ENCODE measurements at regions not wholly inside any gene's neighbourhood (a gene's known extent, or its start where the extent isn't known, plus 50 kb on each side); places are given as distances from the start of the nearest gene placed in this dataset.

GRCh38 chr2:172230332-172230888, 127.7 kb upstream of the DLX2 start:
- no peak for DNase-seq (ENCODE audit: low read depth in 3 of 3, low spot score in 1 of 3)

- no peak for DNase-seq (ENCODE audit: low read depth in 3 of 3, low spot score in 1 of 3)
Measured at GRCh38 chr2:172230889-172231401, 128.2 kb upstream of the DLX2 start.

GRCh38 chr2:172231508-172231907, 128.8 kb upstream of the DLX2 start:
- DNase-seq (ENCODE audit: low read depth in 3 of 3, low spot score in 1 of 3): no peak

GRCh38 chr2:172232708-172233396, 130.2 kb upstream of the DLX2 start:
- DNase-seq (ENCODE audit: low read depth in 3 of 3, low spot score in 1 of 3): no peak

- DNase-seq (ENCODE audit: low read depth in 3 of 3, low spot score in 1 of 3): no peak
Measured at GRCh38 chr2:172233987-172234715, 131.5 kb upstream of the DLX2 start.

- no peak for DNase-seq (ENCODE audit: low read depth in 3 of 3, low spot score in 1 of 3)
Measured at GRCh38 chr2:172234716-172235691, 132.3 kb upstream of the DLX2 start.

- no peak for DNase-seq (ENCODE audit: low read depth in 3 of 3, low spot score in 1 of 3)
Measured at GRCh38 chr2:172239944-172240590, 137.4 kb upstream of the DLX2 start.

GRCh38 chr2:172241222-172241621, 138.5 kb upstream of the DLX2 start:
- DNase-seq (ENCODE audit: low read depth in 3 of 3, low spot score in 1 of 3): no peak

GRCh38 chr2:172242471-172242870, 139.8 kb upstream of the DLX2 start:
- no peak for DNase-seq (ENCODE audit: low read depth in 3 of 3, low spot score in 1 of 3)

- DNase-seq (ENCODE audit: low read depth in 3 of 3, low spot score in 1 of 3): no peak
Measured at GRCh38 chr2:172242961-172243360, 140.3 kb upstream of the DLX2 start.

- DNase-seq (ENCODE audit: low read depth in 3 of 3, low spot score in 1 of 3): no peak
Measured at GRCh38 chr2:172244419-172245130, 141.9 kb upstream of the DLX2 start.

- DNase-seq (ENCODE audit: low read depth in 3 of 3, low spot score in 1 of 3): no peak
Measured at GRCh38 chr2:172246649-172247048, 143.9 kb upstream of the DLX2 start.

GRCh38 chr2:172247203-172247602, 144.5 kb upstream of the DLX2 start:
- DNase-seq (ENCODE audit: low read depth in 3 of 3, low spot score in 1 of 3): no peak

GRCh38 chr2:172248381-172248780, 145.7 kb upstream of the DLX2 start:
- DNase-seq (ENCODE audit: low read depth in 3 of 3, low spot score in 1 of 3): no peak

GRCh38 chr2:172248785-172249187, 146.1 kb upstream of the DLX2 start:
- no peak for DNase-seq (ENCODE audit: low read depth in 3 of 3, low spot score in 1 of 3)

- no peak for DNase-seq (ENCODE audit: low read depth in 3 of 3, low spot score in 1 of 3)
Measured at GRCh38 chr2:172249334-172249733, 146.6 kb upstream of the DLX2 start.

- DNase-seq (ENCODE audit: low read depth in 3 of 3, low spot score in 1 of 3): no peak
Measured at GRCh38 chr2:172249986-172250385, 147.3 kb upstream of the DLX2 start.

GRCh38 chr2:172251231-172251630, 148.5 kb upstream of the DLX2 start:
- no peak for DNase-seq (ENCODE audit: low read depth in 3 of 3, low spot score in 1 of 3)

- no peak for DNase-seq (ENCODE audit: low read depth in 3 of 3, low spot score in 1 of 3)
Measured at GRCh38 chr2:172252154-172252553, 149.5 kb upstream of the DLX2 start.
